HepG2 (cell line): ENCODE measurements at regions not wholly inside any gene's neighbourhood (a gene's known extent, or its start where the extent isn't known, plus 50 kb on each side); places are given as distances from the start of the nearest gene placed in this dataset.

Experiments used
- ATAC-seq: fragments of 200-7000 bp; cut with Tn5 transposase; 3 replicates; pipeline ENCODE4 v1.9.1; 2020; ENCODE audit warnings: mild to moderate bottlenecking, moderate library complexity
- BruUV-seq: library from RNA; stranded (reverse); fragments of 400-500 nt; replicated peaks from 2 replicates; lab custom pipeline; 2021; lab: Mats Ljungman, UMichigan
- CTCF ChIA-PET: fragments of 300-600 bp; formaldehyde crosslinking; extraction: SDS; loops from one replicate; lab custom pipeline; 2021; ENCODE audit warnings: low total read pairs, inconsistent platforms, low intra/inter-chr PET ratio; lab: Yijun Ruan, JAX
- POLR2A ChIA-PET: fragments of 350-600 bp; sonication (Branson Sonifier 250); formaldehyde crosslinking; loops from one replicate; lab custom pipeline; 2020; ENCODE audit warnings: antibody characterized with exemption, inconsistent platforms; lab: Yijun Ruan, JAX
- DNase-seq: peaks from one replicate; pipeline ENCODE4 v3.0.0-alpha.2; 2015; ENCODE audit warnings: low spot score
- FAIRE-seq: peaks from 3 replicates; lab custom pipeline; 2011; peaks lifted over from hg19 to GRCh38; lab: Jason Lieb, UNC
- H2AFZ ChIP-seq: one replicate; pipeline ENCODE4 v1.6.1; 2011; ENCODE audit warnings: low read length, inconsistent platforms
- H3K27ac ChIP-seq: fragments of 300-600 bp; 3 replicates; pipeline ENCODE4 v1.8.0; 2011; ENCODE audit warnings: mixed run types, mild to moderate bottlenecking, mixed read lengths, low read length, inconsistent platforms; ENCODE audit not compliant: insufficient read depth; ENCODE audit errors: extremely low read length
- H3K27me3 ChIP-seq, 2 experiments: fragments of 200-600 bp in 1 of 2; 2 replicates in 1 of 2; 3 replicates in 1 of 2; pipeline versions ENCODE4 v1.6.0 to v1.8.0; 2011; ENCODE audit warnings: low read length in 2 of 2, mild to moderate bottlenecking in 2 of 2, moderate library complexity in 2 of 2, inconsistent platforms in 1 of 2; ENCODE audit not compliant: insufficient read depth in 2 of 2, control insufficient read depth in 1 of 2
- H3K36me3 ChIP-seq, 2 experiments: fragments of 200-600 bp in 1 of 2; replicated peaks in 1 of 2; 2 replicates in 1 of 2; 3 replicates in 1 of 2; pipeline versions ENCODE4 v1.5.1 to v1.8.0; 2011; ENCODE audit warnings: low read length in 2 of 2, inconsistent platforms in 1 of 2; ENCODE audit not compliant: insufficient read depth in 2 of 2, control insufficient read depth in 1 of 2
- H3K4me1 ChIP-seq: 2 replicates; pipeline ENCODE4 v1.5.1; 2012; ENCODE audit warnings: low read length, inconsistent platforms; ENCODE audit not compliant: insufficient read depth
- H3K4me2 ChIP-seq: 2 replicates; pipeline ENCODE4 v1.6.0; 2011; ENCODE audit warnings: low read depth, low read length, inconsistent platforms
- H3K4me3 ChIP-seq, 3 experiments: fragments of 200-600 bp in 1 of 3; sonication (generic), shearing (Covaris generic) in 1 of 3; replicated peaks in 1 of 3; 2 replicates each; pipeline ENCODE4 v1.5.1; 2011 to 2016; ENCODE audit warnings: low read length in 3 of 3, inconsistent platforms in 2 of 3, low read depth in 2 of 3, mild to moderate bottlenecking in 2 of 3, control low read depth in 1 of 3, mixed read lengths in 1 of 3; ENCODE audit not compliant: insufficient read depth in 1 of 3
- H3K79me2 ChIP-seq: one replicate; pipeline ENCODE4 v1.6.1; 2011; ENCODE audit warnings: low read length, inconsistent platforms; ENCODE audit not compliant: insufficient read depth
- H3K9ac ChIP-seq: 2 replicates; pipeline ENCODE4 v1.6.0; 2011; ENCODE audit warnings: mild to moderate bottlenecking, low read depth, low read length, inconsistent platforms; ENCODE audit not compliant: insufficient read depth
- H3K9me3 ChIP-seq: 2 replicates; pipeline ENCODE4 v1.5.1; 2012; ENCODE audit warnings: mild to moderate bottlenecking, low read length
- H4K20me1 ChIP-seq: 2 replicates; pipeline ENCODE4 v1.6.0; 2011; ENCODE audit warnings: inconsistent platforms, mild to moderate bottlenecking, low read length, moderate library complexity; ENCODE audit not compliant: insufficient read depth
- ARHGAP35 ChIP-seq: sonication (generic); formaldehyde crosslinking; IDR thresholded peaks from 2 replicates; pipeline ENCODE4 v1.9.0; 2022; ENCODE audit warnings: mild to moderate bottlenecking, inconsistent platforms, moderate library complexity, missing genetic modification reagents, borderline replicate concordance
- ARNTL ChIP-seq: sonication (generic); formaldehyde crosslinking; IDR thresholded peaks from 2 replicates; pipeline ENCODE4 v1.4.0; 2020; ENCODE audit warnings: mild to moderate bottlenecking, missing genetic modification reagents
- GTF2F1 ChIP-seq: fragments of 150-350 bp; IDR thresholded peaks from 2 replicates; pipeline ENCODE4 v1.6.1; 2014; ENCODE audit warnings: low read length
- KAT7 ChIP-seq: IDR thresholded peaks from 2 replicates; pipeline ENCODE4 v1.6.1; 2018; ENCODE audit warnings: borderline replicate concordance, missing compliant biosample characterization
- MED1 ChIP-seq: sonication (generic); formaldehyde crosslinking; IDR thresholded peaks from 2 replicates; pipeline ENCODE4 v1.4.0; 2020; ENCODE audit warnings: missing genetic modification reagents
- ZBTB7A ChIP-seq: sonication (generic); formaldehyde crosslinking; IDR thresholded peaks from 2 replicates; pipeline ENCODE4 v1.8.0; 2022; ENCODE audit warnings: mild to moderate bottlenecking, missing genetic modification reagents
- ZNF343 ChIP-seq: sonication (generic); formaldehyde crosslinking; IDR thresholded peaks from 2 replicates; pipeline ENCODE4 v1.4.0; 2020; ENCODE audit warnings: mild to moderate bottlenecking, missing genetic modification reagents
- WGBS: methylation state at CpG from one replicate; pipeline ENCODE4 v1.1.6; 2017; ENCODE audit warnings: low lambda C conversion rate; 5-methylcytosine and 5-hydroxymethylcytosine counted together
- in situ Hi-C: cut with HindIII; loops from 2 replicates; pipeline ENCODE4 v1.10.0; 2017; ENCODE audit warnings: low pct_unique_long_range_greater_than_20kb; ENCODE audit not compliant: extremely low pct_ligation_motif_present
- intact Hi-C: fragments of 100-400 bp; cut with micrococcal nuclease; formaldehyde crosslinking; loops from one replicate; pipeline ENCODE4 v1.10.0; 2022; ENCODE audit not compliant: unreplicated experiment
- TF ChIP-seq, protein P1 (sequence below): sonication (generic); formaldehyde crosslinking; IDR thresholded peaks from 2 replicates; pipeline ENCODE4 v1.9.0; 2021; ENCODE audit warnings: missing genetic modification reagents, mild to moderate bottlenecking, borderline replicate concordance
- TF ChIP-seq, protein P2 (sequence below): fragments of 450-650 bp; IDR thresholded peaks from 2 replicates; pipeline ENCODE4 v1.6.1; 2016

DNA sequence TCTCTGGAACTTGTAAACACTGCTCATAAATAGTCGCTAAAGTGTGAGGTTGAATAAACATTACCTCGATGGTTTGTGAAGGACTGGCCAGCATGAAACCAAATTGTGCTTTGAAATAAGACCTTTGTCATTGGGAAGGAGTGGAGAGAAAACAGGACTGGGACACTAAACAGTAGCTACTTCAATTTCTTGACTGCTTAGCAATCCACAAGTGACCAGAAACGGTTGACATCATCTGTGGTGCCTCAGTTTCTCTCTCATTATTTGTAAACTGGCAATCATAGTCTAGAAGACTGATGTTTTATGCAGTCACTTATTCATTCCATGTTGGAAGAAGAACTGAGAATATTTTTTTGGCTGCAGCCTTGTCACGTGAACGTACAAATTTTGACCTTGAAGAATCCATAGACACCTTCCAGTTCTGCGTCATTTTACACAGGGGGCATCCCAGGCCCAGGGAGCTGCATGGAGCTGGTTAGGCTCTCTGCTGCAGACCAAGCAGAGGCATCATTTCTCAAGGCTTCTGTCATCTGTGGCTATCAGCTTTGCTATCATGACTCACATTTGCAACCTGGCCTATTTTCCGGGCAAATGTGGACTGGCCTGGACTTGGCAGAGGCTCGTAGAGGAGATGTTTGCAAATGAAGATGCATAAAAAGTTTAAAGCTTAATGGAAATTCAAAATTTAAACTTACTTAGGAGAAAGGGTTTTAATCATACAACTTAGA is 391.8 kb downstream of the FGF9 start:
- no peaks in the 10 kb centered on the region for H3K9me3 ChIP-seq
- no peak for FAIRE-seq
- TF ChIP-seq, protein P1, sequence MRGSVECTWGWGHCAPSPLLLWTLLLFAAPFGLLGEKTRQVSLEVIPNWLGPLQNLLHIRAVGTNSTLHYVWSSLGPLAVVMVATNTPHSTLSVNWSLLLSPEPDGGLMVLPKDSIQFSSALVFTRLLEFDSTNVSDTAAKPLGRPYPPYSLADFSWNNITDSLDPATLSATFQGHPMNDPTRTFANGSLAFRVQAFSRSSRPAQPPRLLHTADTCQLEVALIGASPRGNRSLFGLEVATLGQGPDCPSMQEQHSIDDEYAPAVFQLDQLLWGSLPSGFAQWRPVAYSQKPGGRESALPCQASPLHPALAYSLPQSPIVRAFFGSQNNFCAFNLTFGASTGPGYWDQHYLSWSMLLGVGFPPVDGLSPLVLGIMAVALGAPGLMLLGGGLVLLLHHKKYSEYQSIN (CRISPR knock-in tag): no peak
- no peak for TF ChIP-seq ARHGAP35 (CRISPR knock-in tag)
- TF ChIP-seq, all 625 proteins: peak for 0
- DNase-seq (no peak), ATAC-seq (no peak)
- 9% methylated on average over 8 of the region's 8 CpGs for WGBS
- Histone ChIP-seq H3K9ac (no peak overlapping the region), H2AFZ (no peak overlapping the region), H3K27me3 (no peaks in the 10 kb centered on the region), H3K4me1 (no peaks in the 10 kb centered on the region), H3K4me3 (no peak overlapping the region), H3K36me3 (no peaks in the 10 kb centered on the region), H3K4me2 (no peak overlapping the region), H3K79me2 (no peaks in the 10 kb centered on the region), H4K20me1 (no peaks in the 10 kb centered on the region), H3K27ac (no peak overlapping the region)
- intact Hi-C loops: no loop called here
- in situ Hi-C loops: no loop called here
- no TSS peak for BruUV-seq
- ChIA-PET CTCF (no interaction called here), POLR2A (no interaction called here)

DNA sequence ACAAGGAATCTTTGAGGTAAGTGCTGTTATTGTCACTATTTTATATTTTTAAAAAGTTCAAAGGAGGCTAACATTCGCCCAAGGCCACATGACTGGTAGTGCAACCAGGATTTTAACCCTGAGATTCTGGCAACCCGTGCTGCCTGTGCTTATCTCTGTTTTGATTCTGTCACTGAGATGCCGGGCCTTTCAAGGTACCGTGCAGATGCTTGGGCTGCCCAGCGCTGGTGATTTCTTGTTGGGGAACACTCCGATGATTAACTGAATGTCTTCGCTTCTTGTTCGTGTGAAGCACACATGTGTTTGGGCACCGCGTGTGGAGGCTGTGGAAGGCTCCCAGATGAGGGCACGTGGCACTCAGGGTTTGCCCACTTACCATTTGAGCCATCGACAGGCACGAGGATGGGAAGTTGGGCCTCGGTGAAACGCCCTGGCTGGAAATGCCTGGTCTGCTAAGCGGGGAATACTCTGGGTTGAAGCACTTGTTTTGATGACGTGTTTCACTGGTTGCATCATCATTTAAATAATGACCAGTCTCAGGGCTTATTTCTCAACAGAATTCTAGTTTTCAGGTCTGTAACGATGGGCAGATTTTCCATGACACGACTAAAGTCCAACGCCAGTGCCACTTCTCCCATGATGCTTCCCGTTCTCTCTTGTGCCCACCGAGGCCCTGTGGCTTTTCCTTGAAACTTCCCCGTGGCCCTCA is 392.7 kb downstream of the FGF9 start:
- DNase-seq (no peak), FAIRE-seq (no peak), ATAC-seq (no peak)
- no peak overlapping the region for H2AFZ ChIP-seq
- no peak overlapping the region for H3K9ac ChIP-seq
- H3K4me1 ChIP-seq: no peaks in the 10 kb centered on the region
- ChIA-PET CTCF (no interaction called here), POLR2A (no interaction called here)
- no peaks in the 10 kb centered on the region for H3K9me3 ChIP-seq
- no peaks in the 10 kb centered on the region for H3K79me2 ChIP-seq
- H4K20me1 ChIP-seq: no peaks in the 10 kb centered on the region
- no peak overlapping the region for H3K4me3 ChIP-seq
- no peaks in the 10 kb centered on the region for H3K27me3 ChIP-seq
- in situ Hi-C loops (no loop called here), intact Hi-C loops (no loop called here)
- H3K27ac ChIP-seq: no peak overlapping the region
- no peak overlapping the region for H3K4me2 ChIP-seq
- no TSS peak for BruUV-seq
- no peaks in the 10 kb centered on the region for H3K36me3 ChIP-seq
- 72% methylated on average over 21 of the region's 23 CpGs for WGBS
- TF ChIP-seq ZNF343 (CRISPR knock-in tag) (no peak), MED1 (no peak), ZBTB7A (CRISPR knock-in tag) (no peak), ARNTL (CRISPR knock-in tag) (no peak), GTF2F1 (no peak), KAT7 (no peak)
- TF ChIP-seq, protein P2, sequence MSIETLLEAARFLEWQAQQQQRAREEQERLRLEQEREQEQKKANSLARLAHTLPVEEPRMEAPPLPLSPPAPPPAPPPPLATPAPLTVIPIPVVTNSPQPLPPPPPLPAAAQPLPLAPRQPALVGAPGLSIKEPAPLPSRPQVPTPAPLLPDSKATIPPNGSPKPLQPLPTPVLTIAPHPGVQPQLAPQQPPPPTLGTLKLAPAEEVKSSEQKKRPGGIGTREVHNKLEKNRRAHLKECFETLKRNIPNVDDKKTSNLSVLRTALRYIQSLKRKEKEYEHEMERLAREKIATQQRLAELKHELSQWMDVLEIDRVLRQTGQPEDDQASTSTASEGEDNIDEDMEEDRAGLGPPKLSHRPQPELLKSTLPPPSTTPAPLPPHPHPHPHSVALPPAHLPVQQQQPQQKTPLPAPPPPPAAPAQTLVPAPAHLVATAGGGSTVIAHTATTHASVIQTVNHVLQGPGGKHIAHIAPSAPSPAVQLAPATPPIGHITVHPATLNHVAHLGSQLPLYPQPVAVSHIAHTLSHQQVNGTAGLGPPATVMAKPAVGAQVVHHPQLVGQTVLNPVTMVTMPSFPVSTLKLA: peak; percentile 26; the same call in 1 of the 2 replicates
